Bronchial epithelial cell (primary cell): ENCODE measurements at regions not wholly inside any gene's neighbourhood (a gene's known extent, or its start where the extent isn't known, plus 50 kb on each side); places are given as distances from the start of the nearest gene placed in this dataset.
"Not testable (repeated sequence)": the region's sequence is repeated elsewhere in the genome, so short reads cannot be mapped to it uniquely, and the experiment has no call there.

ENCODE experiments used
- DNase-seq: peaks from one replicate; pipeline ENCODE4 v3.0.0-alpha.2; 2010; ENCODE audit warnings: low read depth
- FAIRE-seq: peaks from 2 replicates; lab custom pipeline; 2011; peaks lifted over from hg19 to GRCh38; lab: Jason Lieb, UNC
- H3K27me3 ChIP-seq: 2 replicates; pipeline ENCODE4 v1.5.1; 2011; ENCODE audit warnings: low read length; ENCODE audit not compliant: control insufficient read depth, insufficient read depth
- H3K36me3 ChIP-seq: 2 replicates; pipeline ENCODE4 v1.5.1; 2011; ENCODE audit warnings: low read length; ENCODE audit not compliant: control insufficient read depth, insufficient read depth
- H3K4me3 ChIP-seq: 2 replicates; pipeline ENCODE4 v1.5.1; 2011; ENCODE audit warnings: mild to moderate bottlenecking, low read depth, low read length, control low read depth
- CTCF ChIP-seq: IDR thresholded peaks from 2 replicates; pipeline ENCODE4 v1.5.1; 2011; ENCODE audit warnings: mild to moderate bottlenecking, moderate library complexity, low read length, control low read depth, inconsistent platforms; ENCODE audit not compliant: insufficient read depth, severe bottlenecking

GRCh38 chr15:56568466-56569167, 103.7 kb upstream of the MNS1 start:
- no peak for FAIRE-seq
- no peak overlapping the region for H3K4me3 ChIP-seq
- no peak for TF ChIP-seq CTCF
- no peaks in the 10 kb centered on the region for H3K36me3 ChIP-seq
- no peaks in the 10 kb centered on the region for H3K27me3 ChIP-seq
- DNase-seq = peak; percentile 36

GRCh38 chr15:56557415-56557814, 92.5 kb upstream of the MNS1 start:
- Histone ChIP-seq H3K4me3 (no peak overlapping the region), H3K27me3 (no peaks in the 10 kb centered on the region), H3K36me3 (no peaks in the 10 kb centered on the region)
- TF ChIP-seq CTCF = no peak
- DNase-seq (no peak), FAIRE-seq (no peak)

GRCh38 chr15:56553486-56553885, 88.5 kb upstream of the MNS1 start:
- no peak for TF ChIP-seq CTCF
- DNase-seq (no peak), FAIRE-seq (no peak)
- H3K36me3 ChIP-seq = no peaks in the 10 kb centered on the region
- H3K4me3 ChIP-seq = no peak overlapping the region
- no peaks in the 10 kb centered on the region for H3K27me3 ChIP-seq

GRCh38 chr15:56552659-56553058, 87.7 kb upstream of the MNS1 start:
- TF ChIP-seq CTCF = no peak
- DNase-seq (no peak), FAIRE-seq (no peak)
- Histone ChIP-seq H3K27me3 (no peaks in the 10 kb centered on the region), H3K4me3 (no peak overlapping the region), H3K36me3 (no peaks in the 10 kb centered on the region)

DNA sequence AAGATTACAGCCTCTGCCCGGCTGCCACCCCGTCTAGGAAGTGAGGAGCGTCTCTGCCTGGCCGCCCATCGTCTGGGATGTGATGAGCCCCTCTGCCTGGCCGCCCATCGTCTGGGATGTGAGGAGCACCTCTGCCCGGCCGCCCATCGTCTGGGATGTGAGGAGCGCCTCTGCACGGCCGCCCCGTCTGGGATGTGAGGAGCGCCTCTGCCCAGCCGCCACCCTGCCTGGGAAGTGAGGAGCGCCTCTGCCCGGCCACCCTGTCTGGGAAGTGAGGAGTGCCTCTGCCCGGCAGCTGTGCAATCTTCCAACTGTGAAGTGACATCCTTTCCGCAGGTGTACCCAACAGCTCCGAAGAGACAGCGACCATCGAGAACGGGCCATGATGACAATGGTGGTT, 75.6 kb upstream of the MNS1 start:
- DNase-seq, FAIRE-seq: not testable (repeated sequence)

GRCh38 chr15:56540157-56540556, 75.2 kb upstream of the MNS1 start:
- FAIRE-seq = not testable (repeated sequence)

More for the DNA sequence above, 75.6 kb upstream of the MNS1 start:
- not testable (repeated sequence) for H3K36me3 ChIP-seq, H3K4me3 ChIP-seq, H3K27me3 ChIP-seq

GRCh38 chr15:56538901-56539545, 74.1 kb upstream of the MNS1 start:
- no peaks in the 10 kb centered on the region for H3K36me3 ChIP-seq
- H3K27me3 ChIP-seq = no peaks in the 10 kb centered on the region
- DNase-seq = no peak
- TF ChIP-seq CTCF = no peak
- no peak for FAIRE-seq
- H3K4me3 ChIP-seq = no peak overlapping the region

More at GRCh38 chr15:56540157-56540556, 75.2 kb upstream of the MNS1 start:
- H3K27me3 ChIP-seq, DNase-seq, H3K4me3 ChIP-seq, H3K36me3 ChIP-seq: not testable (repeated sequence)
